ENCODE measurements at regions not wholly inside any gene's neighbourhood (a gene's known extent, or its start where the extent isn't known, plus 50 kb on each side); places are given as distances from the start of the nearest gene placed in this dataset.

- TF ChIP-seq CTCF (conservative IDR thresholded peaks at IDR 0.05; ENCODE audit: low read length) (no peak), EZH2phosphoT487 (IDR thresholded peaks at IDR 0.05; ENCODE audit: borderline replicate concordance) (no peak)
Observed at GRCh38 chr1:101667761-101668160, 329.0 kb downstream of the OLFM3 start.

Measured in Loucy (cell line).